ENCODE measurements at regions not wholly inside any gene's neighbourhood (a gene's known extent, or its start where the extent isn't known, plus 50 kb on each side); places are given as distances from the start of the nearest gene placed in this dataset.

DNA sequence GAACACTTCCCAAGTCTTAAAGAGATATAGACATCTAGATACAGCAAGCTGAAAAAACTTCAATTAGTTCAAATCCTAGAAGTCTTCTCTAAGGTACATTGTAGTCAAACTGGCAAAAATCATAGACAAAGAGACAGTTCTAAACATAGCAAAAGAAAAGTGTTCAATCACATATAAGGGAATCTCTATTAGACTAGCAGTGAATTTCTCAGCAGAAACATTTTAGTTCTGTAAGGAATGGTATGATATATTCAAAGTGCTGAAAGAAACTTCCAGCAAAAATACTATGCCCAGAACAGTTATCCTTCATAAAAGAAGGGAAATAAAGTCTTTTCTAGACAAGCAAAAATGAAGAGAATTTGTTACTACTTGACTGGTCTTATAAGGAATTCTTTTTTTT is 186.3 kb upstream of the SYNCRIP start:
- no peak for TF ChIP-seq POLR2A (IDR thresholded peaks at IDR 0.05)
- no peak for TF ChIP-seq CTCF (IDR thresholded peaks at IDR 0.05)
- no peak overlapping the region for H3K4me3 ChIP-seq
- no peak overlapping the region for H3K27ac ChIP-seq
- H3K36me3 ChIP-seq, result no peaks in the 10 kb centered on the region
- no peaks in the 10 kb centered on the region for H3K27me3 ChIP-seq
- H3K9me3 ChIP-seq, result peaks cover 0 to 10% of the 10 kb centered on the region in 2 donors
- H3K4me1 ChIP-seq, result no peaks in the 10 kb centered on the region
- no peak for DNase-seq
- intact Hi-C loops (cut with DNase I; ENCODE audit: low total_unique reads), result no loop called here

DNA sequence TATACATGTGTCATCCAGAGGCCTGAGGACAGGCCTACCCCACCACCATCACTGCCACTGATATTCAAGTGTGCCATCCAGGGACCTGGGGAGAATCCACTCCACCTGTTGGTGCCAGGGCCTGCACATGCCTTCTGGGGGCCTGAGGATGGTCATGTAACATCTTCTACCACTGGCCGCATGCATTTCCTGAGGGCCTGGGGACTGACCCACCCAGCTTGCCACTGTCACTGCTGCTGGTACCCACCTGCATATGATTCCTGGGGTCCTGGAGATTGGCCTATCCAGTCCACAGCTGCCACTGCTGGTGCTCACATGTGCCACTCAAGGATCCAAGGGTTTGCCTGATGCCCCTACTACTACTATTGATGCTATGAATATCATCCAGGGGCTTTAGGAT is 184.3 kb upstream of the SYNCRIP start:
- H3K4me1 ChIP-seq, result no peaks in the 10 kb centered on the region
- intact Hi-C loops (cut with DNase I; ENCODE audit: low total_unique reads), result no loop called here
- H3K9me3 ChIP-seq, result peaks cover 0 to 10% of the 10 kb centered on the region in 2 donors
- H3K36me3 ChIP-seq, result no peaks in the 10 kb centered on the region
- no peak for DNase-seq
- H3K27ac ChIP-seq, result no peak overlapping the region
- H3K4me3 ChIP-seq, result no peak overlapping the region
- H3K27me3 ChIP-seq, result no peaks in the 10 kb centered on the region
- TF ChIP-seq POLR2A (IDR thresholded peaks at IDR 0.05) (no peak), CTCF (IDR thresholded peaks at IDR 0.05) (no peak)

DNA sequence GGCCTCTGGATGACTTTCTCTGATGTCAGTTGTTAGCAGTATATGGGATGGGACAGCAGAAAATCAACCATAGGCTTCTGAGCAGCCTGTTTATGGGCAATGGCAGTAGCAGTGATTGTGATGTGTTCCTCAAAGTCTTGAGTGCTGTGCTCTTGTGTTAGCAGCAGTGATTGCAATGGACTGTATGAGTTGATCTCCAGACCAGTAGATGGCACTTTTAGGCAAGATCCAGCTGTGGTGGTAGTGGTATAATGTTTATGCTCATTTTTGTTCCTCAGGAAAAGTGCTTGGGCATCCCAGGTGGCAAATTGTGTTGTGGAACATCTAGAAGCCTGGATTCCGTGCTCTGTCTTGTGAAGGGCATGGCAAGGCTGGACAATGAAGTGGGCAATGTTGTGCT is 181.6 kb upstream of the SYNCRIP start:
- Histone ChIP-seq H3K36me3 (no peaks in the 10 kb centered on the region), H3K27ac (no peak overlapping the region), H3K9me3 (peaks cover 0 to 10% of the 10 kb centered on the region in 2 donors), H3K4me1 (no peaks in the 10 kb centered on the region), H3K4me3 (no peak overlapping the region), H3K27me3 (no peaks in the 10 kb centered on the region)
- DNase-seq, result no peak
- intact Hi-C loops (cut with DNase I; ENCODE audit: low total_unique reads), result no loop called here
- TF ChIP-seq POLR2A (IDR thresholded peaks at IDR 0.05) (no peak), CTCF (IDR thresholded peaks at IDR 0.05) (no peak)

- intact Hi-C loops (cut with DNase I; ENCODE audit: low total_unique reads), result no loop called here
- TF ChIP-seq CTCF (IDR thresholded peaks at IDR 0.05) (no peak), POLR2A (IDR thresholded peaks at IDR 0.05) (no peak)
- no peaks in the 10 kb centered on the region for H3K36me3 ChIP-seq
- no peaks in the 10 kb centered on the region for H3K9me3 ChIP-seq
- H3K27ac ChIP-seq, result no peak overlapping the region
- no peak overlapping the region for H3K4me3 ChIP-seq
- H3K27me3 ChIP-seq, result no peaks in the 10 kb centered on the region
- no peaks in the 10 kb centered on the region for H3K4me1 ChIP-seq
- DNase-seq, result no peak
Observed at GRCh38 chr6:85810558-85810957, 167.9 kb upstream of the SYNCRIP start.

DNA sequence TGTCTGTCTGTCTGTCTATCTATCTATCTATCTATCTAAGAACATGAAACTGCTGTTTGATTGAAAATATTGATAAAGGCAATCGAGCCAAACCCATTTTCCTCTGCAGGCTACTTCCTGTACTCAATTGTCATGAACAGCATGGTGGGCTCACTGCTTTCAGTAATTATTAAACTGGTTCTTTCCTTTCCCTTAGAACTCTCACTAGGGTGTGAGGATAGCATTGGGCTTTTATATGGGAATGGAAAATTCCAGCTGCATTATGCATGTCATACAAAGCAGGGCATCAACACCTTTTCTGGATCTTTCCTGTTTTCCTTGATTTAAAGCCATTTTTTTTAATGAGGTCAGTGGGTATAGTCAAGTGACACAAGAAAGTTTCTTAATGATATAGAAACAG is 161.0 kb upstream of the SYNCRIP start:
- no peak for DNase-seq
- no peaks in the 10 kb centered on the region for H3K27me3 ChIP-seq
- no peaks in the 10 kb centered on the region for H3K36me3 ChIP-seq
- H3K4me1 ChIP-seq, result no peaks in the 10 kb centered on the region
- H3K27ac ChIP-seq, result no peak overlapping the region
- intact Hi-C loops (cut with DNase I; ENCODE audit: low total_unique reads), result no loop called here
- no peak overlapping the region for H3K4me3 ChIP-seq
- TF ChIP-seq CTCF (IDR thresholded peaks at IDR 0.05) (no peak), POLR2A (IDR thresholded peaks at IDR 0.05) (no peak)
- no peaks in the 10 kb centered on the region for H3K9me3 ChIP-seq
